B cell (primary cell): ENCODE measurements at regions not wholly inside any gene's neighbourhood (a gene's known extent, or its start where the extent isn't known, plus 50 kb on each side); places are given as distances from the start of the nearest gene placed in this dataset.

Source experiments
- ATAC-seq: fragments of 200-7000 bp; cut with Tn5 transposase; one replicate; pipeline ENCODE4 v1.10.0; 2021; ENCODE audit warnings: low read depth, mild to moderate bottlenecking, moderate number of reproducible peaks, moderate library complexity
- CTCF ChIA-PET: fragments of 350-600 bp; sonication (Branson Sonifier 250); formaldehyde crosslinking; loops from one replicate; lab custom pipeline; 2021; ENCODE audit warnings: antibody characterized with exemption, inconsistent platforms; lab: Charles Lee
- POLR2A ChIA-PET: fragments of 350-600 bp; sonication (Branson Sonifier 250); formaldehyde crosslinking; loops from one replicate; lab custom pipeline; 2021; ENCODE audit warnings: antibody characterized with exemption; lab: Charles Lee
- DNase-seq: peaks from one replicate; pipeline ENCODE4 v3.0.0; 2013
- H2AFZ ChIP-seq: 2 replicates; pipeline ENCODE4 v1.6.1; 2012; ENCODE audit warnings: mild to moderate bottlenecking, low read depth, low read length; ENCODE audit not compliant: insufficient read depth, poor library complexity, severe bottlenecking
- H3K27ac ChIP-seq, 2 donors: 1 replicate in 1 of 2; 2 replicates in 1 of 2; pipeline ENCODE4 v1.5.1; 2012 to 2013; ENCODE audit warnings: low read length in 2 of 2, mild to moderate bottlenecking in 2 of 2, moderate library complexity in 1 of 2
- H3K27me3 ChIP-seq, 4 experiments: fragments of 200-600 bp in 1 of 4; sonication (generic) in 1 of 4; replicated peaks in 1 of 4; 1 replicate in 2 of 4; 2 replicates in 2 of 4; pipeline versions ENCODE4 v1.6.1 to v1.7.0; 2013 to 2016; ENCODE audit warnings: low read length in 3 of 4, mild to moderate bottlenecking in 2 of 4, mixed read lengths in 1 of 4, moderate library complexity in 1 of 4; ENCODE audit not compliant: insufficient read depth in 4 of 4, control insufficient read depth in 3 of 4; ENCODE audit errors: control extremely low read depth in 1 of 4
- H3K36me3 ChIP-seq, 2 experiments: replicated peaks in 1 of 2; 1 replicate in 1 of 2; 2 replicates in 1 of 2; pipeline versions ENCODE4 v1.6.1 to v1.7.1; 2013; ENCODE audit warnings: low read length in 1 of 2; ENCODE audit not compliant: insufficient read depth in 2 of 2, control insufficient read depth in 1 of 2; ENCODE audit errors: control extremely low read depth in 1 of 2, extremely low read depth in 1 of 2
- H3K4me1 ChIP-seq, 2 donors: fragments of 200-600 bp in 1 of 2; sonication (generic) in 1 of 2; 1 replicate in 1 of 2; 2 replicates in 1 of 2; pipeline versions ENCODE4 v1.5.1 to v1.6.1; 2013 to 2017; ENCODE audit warnings: low read length in 2 of 2; ENCODE audit not compliant: control insufficient read depth in 2 of 2, insufficient read depth in 2 of 2
- H3K4me2 ChIP-seq: replicated peaks from 2 replicates; pipeline ENCODE3; 2012; ENCODE audit warnings: mild to moderate bottlenecking, low read depth, low read length; ENCODE audit not compliant: poor library complexity, severe bottlenecking
- H3K4me3 ChIP-seq, 5 experiments: fragments of 200-600 bp in 1 of 5; sonication (generic) in 1 of 5; 1 replicate in 3 of 5; 2 replicates in 2 of 5; pipeline versions ENCODE4 v1.5.1 to v1.7.0; 2011 to 2016; ENCODE audit warnings: low read length in 4 of 5, mild to moderate bottlenecking in 4 of 5, low read depth in 2 of 5, control low read depth in 1 of 5, moderate library complexity in 1 of 5; ENCODE audit not compliant: insufficient read depth in 1 of 5; ENCODE audit errors: control extremely low read depth in 1 of 5, extremely low read depth in 1 of 5
- H3K79me2 ChIP-seq: fragments of 200-600 bp; sonication (generic); one replicate; pipeline ENCODE4 v1.6.0; 2016; ENCODE audit warnings: low read length; ENCODE audit not compliant: control insufficient read depth, insufficient read depth
- H3K9ac ChIP-seq: fragments of 200-600 bp; sonication (generic); 2 replicates; pipeline ENCODE4 v1.6.1; 2017; ENCODE audit warnings: mild to moderate bottlenecking, low read length, moderate library complexity
- H3K9me3 ChIP-seq, 3 donors: one replicate each; pipeline versions ENCODE4 v1.6.1 to v1.7.1; 2013; ENCODE audit warnings: low read length in 2 of 3; ENCODE audit not compliant: control insufficient read depth in 2 of 3, insufficient read depth in 1 of 3; ENCODE audit errors: control extremely low read depth in 1 of 3
- H4K20me1 ChIP-seq: 2 replicates; pipeline ENCODE4 v1.6.0; 2012; ENCODE audit warnings: mild to moderate bottlenecking, low read length; ENCODE audit not compliant: insufficient read depth, control insufficient read depth, poor library complexity, severe bottlenecking
- H3K27ac Mint-ChIP-seq: one replicate; pipeline ENCODE4 v1.8.0; 2021; ENCODE audit warnings: mixed read lengths
- H3K27me3 Mint-ChIP-seq: one replicate; pipeline ENCODE4 v1.8.0; 2021; ENCODE audit warnings: mixed read lengths
- H3K4me1 Mint-ChIP-seq: one replicate; pipeline ENCODE4 v1.8.0; 2021; ENCODE audit warnings: mixed read lengths
- H3K4me3 Mint-ChIP-seq: one replicate; pipeline ENCODE4 v1.8.0; 2021; ENCODE audit warnings: mixed read lengths
- H3K9me3 Mint-ChIP-seq: one replicate; pipeline ENCODE4 v1.8.0; 2022; ENCODE audit warnings: mixed read lengths; ENCODE audit not compliant: insufficient read depth
- CTCF ChIP-seq: fragments of 200-600 bp; IDR thresholded peaks from one replicate; pipeline ENCODE4 v1.8.0; 2022; ENCODE audit warnings: antibody characterized with exemption, mild to moderate bottlenecking
- EZH2 ChIP-seq: IDR thresholded peaks from 2 replicates; pipeline ENCODE4 v1.6.1; 2012; ENCODE audit warnings: borderline replicate concordance, low read depth, mild to moderate bottlenecking, moderate library complexity, low read length; ENCODE audit not compliant: insufficient read depth, poor library complexity, severe bottlenecking
- WGBS: methylation state at CpG from one replicate; pipeline ENCODE4 v1.1.5; 2013; ENCODE audit warnings: missing lambda C conversion rate; ENCODE audit not compliant: insufficient coverage; 5-methylcytosine and 5-hydroxymethylcytosine counted together
- intact Hi-C: fragments of 100-400 bp; cut with micrococcal nuclease; formaldehyde crosslinking; loops from one replicate; pipeline ENCODE4 v1.10.0; 2022

DNA sequence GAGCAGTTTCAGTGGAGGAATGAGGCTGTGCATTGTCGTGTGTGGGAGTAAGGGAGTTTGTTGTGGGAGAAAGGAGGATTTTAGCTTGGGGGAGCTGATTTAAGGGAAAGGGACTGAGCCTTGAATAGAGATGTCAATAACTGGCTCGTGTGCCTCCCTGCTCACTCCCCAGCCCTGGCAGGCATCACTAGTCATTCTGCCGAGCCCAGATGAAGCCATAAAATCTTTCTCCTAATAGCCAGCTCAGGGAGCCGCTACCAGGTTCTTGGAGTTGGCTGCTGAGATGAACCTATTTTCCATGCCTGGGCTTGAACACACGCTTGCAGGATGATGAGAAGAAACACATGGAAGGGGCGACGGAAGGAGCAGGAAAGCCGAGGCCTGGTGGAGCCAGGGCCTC is 65.0 kb upstream of the POU3F1 start:
- Mint-ChIP-seq H3K9me3 (peaks cover 3% of the 10 kb centered on the region), H3K4me1 (no peaks in the 10 kb centered on the region), H3K27ac (no peak overlapping the region), H3K4me3 (no peak overlapping the region), H3K27me3 (no peaks in the 10 kb centered on the region)
- H3K27ac ChIP-seq = no peak overlapping the region
- no peak overlapping the region for H3K9ac ChIP-seq
- H3K27me3 ChIP-seq = no peaks in the 10 kb centered on the region
- H3K4me1 ChIP-seq = no peaks in the 10 kb centered on the region
- H3K79me2 ChIP-seq = no peaks in the 10 kb centered on the region
- H3K36me3 ChIP-seq = no peaks in the 10 kb centered on the region
- TF ChIP-seq CTCF = no peak
- TF ChIP-seq EZH2 = no peak
- H2AFZ ChIP-seq = no peak overlapping the region
- ATAC-seq (no peak), DNase-seq (no peak)
- no peak overlapping the region for H3K4me2 ChIP-seq
- ChIA-PET CTCF (no interaction called here), POLR2A (no interaction called here)
- WGBS = 98% methylated on average over 7 of the region's 8 CpGs
- H3K4me3 ChIP-seq = no peak overlapping the region
- no peaks in the 10 kb centered on the region for H4K20me1 ChIP-seq
- intact Hi-C loops = no loop called here
- H3K9me3 ChIP-seq = no peaks in the 10 kb centered on the region

DNA sequence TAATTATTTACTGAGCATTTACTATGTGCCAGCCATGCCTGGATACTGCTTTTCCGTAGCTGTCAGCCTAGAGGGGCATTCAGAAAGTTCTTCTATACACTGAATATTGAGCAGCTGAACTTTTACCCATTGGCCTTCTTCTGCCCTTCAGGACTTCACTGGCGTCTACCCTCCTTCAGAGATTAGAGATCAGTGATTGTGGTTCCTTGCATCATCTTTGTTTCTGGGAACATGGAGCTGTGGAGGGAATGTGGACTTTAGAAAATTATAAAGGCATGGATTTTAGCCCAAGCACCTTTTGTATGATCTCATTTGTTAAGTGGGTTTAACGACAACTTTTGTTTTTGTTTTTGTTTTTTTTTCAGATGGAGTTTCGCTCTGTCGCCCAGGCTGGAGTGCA is 58.7 kb upstream of the POU3F1 start:
- Mint-ChIP-seq H3K4me3 (no peak overlapping the region), H3K27ac (no peak overlapping the region), H3K9me3 (peaks cover 1% of the 10 kb centered on the region), H3K4me1 (no peaks in the 10 kb centered on the region), H3K27me3 (no peaks in the 10 kb centered on the region)
- Histone ChIP-seq H2AFZ (no peak overlapping the region), H3K9ac (no peak overlapping the region), H3K79me2 (no peaks in the 10 kb centered on the region), H3K27ac (no peak overlapping the region), H3K4me1 (no peaks in the 10 kb centered on the region), H3K4me2 (no peak overlapping the region), H3K36me3 (no peaks in the 10 kb centered on the region), H3K27me3 (no peaks in the 10 kb centered on the region), H4K20me1 (no peaks in the 10 kb centered on the region), H3K4me3 (no peak overlapping the region), H3K9me3 (no peaks in the 10 kb centered on the region)
- ChIA-PET CTCF (no interaction called here), POLR2A (no interaction called here)
- no peak for DNase-seq
- ATAC-seq = no peak
- TF ChIP-seq CTCF = no peak
- 100% methylated on average over 3 of the region's 5 CpGs for WGBS
- intact Hi-C loops = no loop called here
